ENCODE measurements at regions not wholly inside any gene's neighbourhood (a gene's known extent, or its start where the extent isn't known, plus 50 kb on each side); places are given as distances from the start of the nearest gene placed in this dataset.
"Not testable (repeated sequence)": the region's sequence is repeated elsewhere in the genome, so short reads cannot be mapped to it uniquely, and the experiment has no call there.

GRCh38 chr6:74715355-74716085 is 490.3 kb downstream of the COL12A1 start:
- DNase-seq (ENCODE audit: low spot score): no peak

- DNase-seq (ENCODE audit: low spot score): no peak
Measured at GRCh38 chr6:74713941-74714340, 491.9 kb downstream of the COL12A1 start.

GRCh38 chr6:74705451-74705850 is 500.4 kb downstream of the COL12A1 start:
- DNase-seq (ENCODE audit: low spot score): peak; percentile 4

GRCh38 chr6:74704540-74704939 is 501.3 kb downstream of the COL12A1 start:
- not testable (repeated sequence) for DNase-seq (ENCODE audit: low spot score)

- DNase-seq (ENCODE audit: low spot score): no peak
Measured at GRCh38 chr6:74690365-74690764, 515.5 kb downstream of the COL12A1 start.

- DNase-seq (ENCODE audit: low spot score): no peak
Measured at GRCh38 chr6:74689601-74690000, 516.3 kb downstream of the COL12A1 start.

GRCh38 chr6:74677463-74677862 is 528.4 kb downstream of the COL12A1 start:
- no peak for DNase-seq (ENCODE audit: low spot score)

- DNase-seq (ENCODE audit: low spot score): no peak
Measured at GRCh38 chr6:74676906-74677305, 528.9 kb downstream of the COL12A1 start.

GRCh38 chr6:74674377-74674776 is 531.5 kb downstream of the COL12A1 start:
- no peak for DNase-seq (ENCODE audit: low spot score)

- DNase-seq (ENCODE audit: low spot score): no peak
Measured at GRCh38 chr6:74671558-74672025, 534.3 kb downstream of the COL12A1 start.

GRCh38 chr6:74658391-74658790 is 547.5 kb downstream of the COL12A1 start:
- no peak for DNase-seq (ENCODE audit: low spot score)

GRCh38 chr6:74657931-74658330 is 547.9 kb downstream of the COL12A1 start:
- no peak for DNase-seq (ENCODE audit: low spot score)

- no peak for DNase-seq (ENCODE audit: low spot score)
Measured at GRCh38 chr6:74657011-74657410, 548.8 kb downstream of the COL12A1 start.

- DNase-seq (ENCODE audit: low spot score): no peak
Measured at GRCh38 chr6:74656453-74656852, 549.4 kb downstream of the COL12A1 start.

- no peak for DNase-seq (ENCODE audit: low spot score)
Measured at GRCh38 chr6:74654296-74654695, 551.6 kb downstream of the COL12A1 start.

- no peak for DNase-seq (ENCODE audit: low spot score)
Measured at GRCh38 chr6:74651948-74652842, 553.7 kb downstream of the COL12A1 start.

GRCh38 chr6:74650668-74651067 is 555.2 kb downstream of the COL12A1 start:
- no peak for DNase-seq (ENCODE audit: low spot score)

GRCh38 chr6:74646461-74646860 is 559.4 kb downstream of the COL12A1 start:
- no peak for DNase-seq (ENCODE audit: low spot score)

GRCh38 chr6:74645108-74645849 is 560.6 kb downstream of the COL12A1 start:
- no peak for DNase-seq (ENCODE audit: low spot score)

GRCh38 chr6:74642101-74642500 is 563.8 kb downstream of the COL12A1 start:
- DNase-seq (ENCODE audit: low spot score): no peak

GRCh38 chr6:74638412-74638811 is 567.4 kb downstream of the COL12A1 start:
- DNase-seq (ENCODE audit: low spot score): no peak

GRCh38 chr6:74632196-74632875 is 573.5 kb downstream of the COL12A1 start:
- no peak for DNase-seq (ENCODE audit: low spot score)
